ENCODE measurements at regions not wholly inside any gene's neighbourhood (a gene's known extent, or its start where the extent isn't known, plus 50 kb on each side); places are given as distances from the start of the nearest gene placed in this dataset.

DNA sequence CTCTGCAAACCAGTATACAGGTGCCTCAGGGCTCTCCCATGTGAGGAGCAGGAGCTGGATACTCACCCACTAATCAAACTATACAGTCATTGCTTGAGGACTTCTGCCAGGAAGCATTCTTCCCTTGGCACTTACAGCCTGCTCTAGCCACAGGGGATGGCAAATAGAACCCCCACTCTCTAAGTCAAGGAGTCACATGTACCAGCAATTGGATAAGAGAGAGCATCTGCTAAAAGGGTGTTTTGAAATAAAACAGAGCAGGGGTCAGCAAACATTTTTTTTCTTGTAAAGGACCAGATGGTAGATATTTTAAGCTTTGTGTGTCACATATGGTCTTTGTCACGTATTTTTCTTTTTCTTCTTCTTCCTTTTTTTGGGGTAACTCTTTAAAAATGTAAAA, 865.2 kb upstream of the GHITM start:
- Histone ChIP-seq H2BK20ac (ENCODE audit: low read length) (no peak overlapping the region), H3K4me3 (ENCODE audit: extremely low read depth in 1 of 4, insufficient read depth in 2 of 4, low read depth in 3 of 4, low read length in 4 of 4) (no peak overlapping the region), H2BK5ac (ENCODE audit: low read depth, low read length) (no peak overlapping the region), H3K4ac (replicated peaks; ENCODE audit: insufficient read length, low read depth, low read length) (no peak overlapping the region), H4K5ac (ENCODE audit: insufficient read length, low read depth, low read length) (no peak overlapping the region), H3K27me3 (replicated peaks in 1 of 4; ENCODE audit: control insufficient read depth in 3 of 4, extremely low read depth in 1 of 4, insufficient read depth in 3 of 4, low read length in 3 of 4) (no peaks in the 10 kb centered on the region), H3K9ac (replicated peaks in 1 of 4; ENCODE audit: extremely low read depth in 1 of 4, low read depth in 3 of 4, low read length in 3 of 4) (no peak overlapping the region), H2BK120ac (replicated peaks; ENCODE audit: low read depth, low read length) (no peak overlapping the region), H4K8ac (ENCODE audit: extremely low read depth, insufficient read depth, low read length) (no peak overlapping the region), H2BK12ac (ENCODE audit: low read depth, low read length) (no peak overlapping the region), H3K9me3 (ENCODE audit: insufficient read depth in 2 of 2, low read depth in 1 of 2, low read length in 1 of 2) (no peaks in the 10 kb centered on the region), H3K23ac (ENCODE audit: insufficient read length) (no peak overlapping the region), H3K23me2 (ENCODE audit: low read depth, low read length) (no peaks in the 10 kb centered on the region), H2BK15ac (ENCODE audit: low read length) (no peak overlapping the region), H4K20me1 (replicated peaks in 1 of 2; ENCODE audit: control insufficient read depth in 1 of 2, insufficient read depth in 2 of 2, low read length in 2 of 2) (no peaks in the 10 kb centered on the region), H3K27ac (ENCODE audit: low read depth, low read length) (no peak overlapping the region), H3K79me1 (ENCODE audit: low read depth, low read length) (no peaks in the 10 kb centered on the region), H3K18ac (ENCODE audit: extremely low read depth, low read length) (no peak overlapping the region), H3K79me2 (ENCODE audit: control insufficient read depth in 1 of 2, insufficient read depth in 2 of 2, low read length in 2 of 2) (no peaks in the 10 kb centered on the region), H3K4me2 (ENCODE audit: insufficient read depth in 1 of 2, low read depth in 2 of 2, low read length in 2 of 2) (no peak overlapping the region), H4K91ac (replicated peaks; ENCODE audit: insufficient read length, low read length) (no peak overlapping the region), H3K4me1 (replicated peaks in 1 of 4; ENCODE audit: control insufficient read depth in 3 of 4, insufficient read depth in 4 of 4, low read length in 3 of 4) (peaks cover 0 to 3% (median under 1%) of the 10 kb centered on the region in 4 experiments; a peak in 2 of 7 replicates), H2AFZ (ENCODE audit: low read length) (no peak overlapping the region), H3K36me3 (ENCODE audit: control insufficient read depth in 2 of 4, insufficient read depth in 4 of 4, low read length in 3 of 4) (no peaks in the 10 kb centered on the region), H3K14ac (ENCODE audit: insufficient read length) (no peak overlapping the region), H3K56ac (replicated peaks; ENCODE audit: insufficient read length, low read depth, low read length) (no peak overlapping the region), H2AK5ac (ENCODE audit: low read depth, low read length) (no peak overlapping the region)
- no peak for DNase-seq (ENCODE audit: low read depth in 1 of 2, low spot score in 2 of 2)
- CTCF ChIA-PET (ENCODE audit: partially characterized antibody), result interaction anchor here (0.6 kb wide), 1 partner anchor 108 kb away, joined by 3 read pairs; no protein-coding TSS in a partner anchor
- FAIRE-seq, result no peak
- WGBS, 2 experiments (ENCODE audit: extremely low coverage in 1 of 2, insufficient coverage in 1 of 2, insufficient read length in 1 of 2, insufficient replicate concordance in 2 of 2, low coverage in 1 of 2, low lambda C conversion rate in 2 of 2, missing lambda C conversion rate in 1 of 2), result 91% methylated on average over 1 of the region's 1 CpG; no CpG with 5 or more reads in 1 of the 2 experiments
- no peak for TF ChIP-seq ASH2L (IDR thresholded peaks at IDR 0.05; ENCODE audit: low read length)
- no peak for TF ChIP-seq TAF1 (IDR thresholded peaks at IDR 0.05; ENCODE audit: low read depth, low read length)
- no peak for TF ChIP-seq CBX5 (IDR thresholded peaks at IDR 0.05; ENCODE audit: low read depth, low read length)
- TF ChIP-seq GABPA (IDR thresholded peaks at IDR 0.05; ENCODE audit: borderline replicate concordance, insufficient read depth, low read length), result no peak
- TF ChIP-seq EZH2 (IDR thresholded peaks at IDR 0.05; ENCODE audit: low read depth, low read length, severe bottlenecking), result no peak
- TF ChIP-seq NANOG (IDR thresholded peaks at IDR 0.05; ENCODE audit: insufficient read depth, low read depth, low read length, poor library complexity, severe bottlenecking), result no peak
- TF ChIP-seq YY1 (IDR thresholded peaks at IDR 0.05; ENCODE audit: low read depth, low read length), result no peak
- POLR2A ChIA-PET (ENCODE audit: partially characterized antibody), result no interaction called here
